ENCODE measurements at regions not wholly inside any gene's neighbourhood (a gene's known extent, or its start where the extent isn't known, plus 50 kb on each side); places are given as distances from the start of the nearest gene placed in this dataset.

GRCh38 chr2:11033114-11033513, 121.4 kb downstream of the KCNF1 start:
- TF ChIP-seq EZH2phosphoT487 (IDR thresholded peaks at IDR 0.05; ENCODE audit: borderline replicate concordance, low read length) = no peak
- TF ChIP-seq CTCF (IDR thresholded peaks at IDR 0.05; ENCODE audit: low read depth, low read length, poor library complexity, severe bottlenecking) = no peak
